Body of pancreas (tissue), 4 donors: ENCODE measurements at regions not wholly inside any gene's neighbourhood (a gene's known extent, or its start where the extent isn't known, plus 50 kb on each side); places are given as distances from the start of the nearest gene placed in this dataset.

ENCODE experiments used
- ATAC-seq: fragments of 150-250 bp; one replicate; pipeline ENCODE4 v1.9.1; 2016
- DNase-seq, 4 donors: peaks; one replicate each; pipeline ENCODE4 v3.0.0-alpha.2; 2019
- H3K27ac ChIP-seq, 4 donors: fragments of 200-600 bp; sonication (generic); 1 replicate in 3 of 4; 2 replicates in 1 of 4; pipeline versions ENCODE4 v1.5.1 to v1.6.1; 2016 to 2019; ENCODE audit warnings: mild to moderate bottlenecking in 1 of 4, mixed read lengths in 1 of 4, moderate library complexity in 1 of 4
- H3K27me3 ChIP-seq, 2 donors: fragments of 200-600 bp; sonication (generic); one replicate each; pipeline ENCODE4 v1.6.0; 2016; ENCODE audit warnings: mild to moderate bottlenecking in 1 of 2
- H3K36me3 ChIP-seq, 2 donors: fragments of 200-600 bp; sonication (generic); replicated peaks in 1 of 2; 2 replicates each; pipeline ENCODE4 v1.5.1; 2016; ENCODE audit warnings: low read depth in 2 of 2; ENCODE audit not compliant: insufficient read depth in 1 of 2
- H3K4me1 ChIP-seq: fragments of 200-600 bp; sonication (generic); one replicate; pipeline ENCODE4 v1.6.0; 2016
- H3K4me3 ChIP-seq, 2 donors: fragments of 200-600 bp; sonication (generic); 1 replicate in 1 of 2; 2 replicates in 1 of 2; pipeline ENCODE4 v1.5.1; 2016 to 2019
- H3K9me3 ChIP-seq, 3 donors: fragments of 200-600 bp; sonication (generic); 1 replicate in 2 of 3; 2 replicates in 1 of 3; pipeline ENCODE4 v1.5.1; 2016
- POLR2A ChIP-seq, 3 donors: fragments of 450-650 bp; IDR thresholded peaks; one replicate each; pipeline ENCODE4 v1.6.1; 2016; ENCODE audit warnings: antibody characterized with exemption in 3 of 3, mild to moderate bottlenecking in 2 of 3
- WGBS, 2 donors: methylation state at CpG; one replicate each; pipeline ENCODE4 v1.1.5; 2017; 5-methylcytosine and 5-hydroxymethylcytosine counted together
- intact Hi-C: fragments of 100-400 bp; cut with DNase I; formaldehyde crosslinking; loops from one replicate; pipeline ENCODE4 v1.15.1; 2023
- TF ChIP-seq, protein P1 (sequence below), 7 experiments: fragments of 450-650 bp in 4 of 7; fragments of 200-600 bp in 3 of 7; sonication (generic) in 3 of 7; IDR thresholded peaks; one replicate each; pipeline ENCODE4 v1.5.1; 2016 to 2019; ENCODE audit warnings: antibody characterized with exemption in 7 of 7

GRCh38 chr1:90840352-90840751, 123.2 kb upstream of the BARHL2 start:
- no peaks in the 10 kb centered on the region for H3K27me3 ChIP-seq

GRCh38 chr1:90839323-90839722, 122.2 kb upstream of the BARHL2 start:
- ATAC-seq (no peak), DNase-seq (no peak)
- Histone ChIP-seq H3K27ac (no peak overlapping the region), H3K36me3 (no peaks in the 10 kb centered on the region), H3K4me1 (peaks cover 13% of the 10 kb centered on the region), H3K9me3 (no peaks in the 10 kb centered on the region), H3K4me3 (no peak overlapping the region), H3K27me3 (no peaks in the 10 kb centered on the region)
- TF ChIP-seq POLR2A (IDR thresholded peaks at IDR 0.05): no peak
- TF ChIP-seq, protein P1, sequence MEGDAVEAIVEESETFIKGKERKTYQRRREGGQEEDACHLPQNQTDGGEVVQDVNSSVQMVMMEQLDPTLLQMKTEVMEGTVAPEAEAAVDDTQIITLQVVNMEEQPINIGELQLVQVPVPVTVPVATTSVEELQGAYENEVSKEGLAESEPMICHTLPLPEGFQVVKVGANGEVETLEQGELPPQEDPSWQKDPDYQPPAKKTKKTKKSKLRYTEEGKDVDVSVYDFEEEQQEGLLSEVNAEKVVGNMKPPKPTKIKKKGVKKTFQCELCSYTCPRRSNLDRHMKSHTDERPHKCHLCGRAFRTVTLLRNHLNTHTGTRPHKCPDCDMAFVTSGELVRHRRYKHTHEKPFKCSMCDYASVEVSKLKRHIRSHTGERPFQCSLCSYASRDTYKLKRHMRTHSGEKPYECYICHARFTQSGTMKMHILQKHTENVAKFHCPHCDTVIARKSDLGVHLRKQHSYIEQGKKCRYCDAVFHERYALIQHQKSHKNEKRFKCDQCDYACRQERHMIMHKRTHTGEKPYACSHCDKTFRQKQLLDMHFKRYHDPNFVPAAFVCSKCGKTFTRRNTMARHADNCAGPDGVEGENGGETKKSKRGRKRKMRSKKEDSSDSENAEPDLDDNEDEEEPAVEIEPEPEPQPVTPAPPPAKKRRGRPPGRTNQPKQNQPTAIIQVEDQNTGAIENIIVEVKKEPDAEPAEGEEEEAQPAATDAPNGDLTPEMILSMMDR (IDR thresholded peaks at IDR 0.05): no peak
- 47 to 76% methylated on average over 5 of the region's 5 CpGs for WGBS, 2 donors
- intact Hi-C loops: no loop called here

More at GRCh38 chr1:90840352-90840751, 123.2 kb upstream of the BARHL2 start:
- Histone ChIP-seq H3K9me3 (no peaks in the 10 kb centered on the region), H3K4me1 (peaks cover 8% of the 10 kb centered on the region), H3K4me3 (no peak overlapping the region), H3K36me3 (no peaks in the 10 kb centered on the region), H3K27ac (no peak overlapping the region)
- intact Hi-C loops: no loop called here
- WGBS, 2 donors: 40 to 52% methylated on average over 7 of the region's 7 CpGs
- DNase-seq: no peak
- no peak for ATAC-seq
- TF ChIP-seq, protein P1 (IDR thresholded peaks at IDR 0.05): no peak
- TF ChIP-seq POLR2A (IDR thresholded peaks at IDR 0.05): no peak

DNA sequence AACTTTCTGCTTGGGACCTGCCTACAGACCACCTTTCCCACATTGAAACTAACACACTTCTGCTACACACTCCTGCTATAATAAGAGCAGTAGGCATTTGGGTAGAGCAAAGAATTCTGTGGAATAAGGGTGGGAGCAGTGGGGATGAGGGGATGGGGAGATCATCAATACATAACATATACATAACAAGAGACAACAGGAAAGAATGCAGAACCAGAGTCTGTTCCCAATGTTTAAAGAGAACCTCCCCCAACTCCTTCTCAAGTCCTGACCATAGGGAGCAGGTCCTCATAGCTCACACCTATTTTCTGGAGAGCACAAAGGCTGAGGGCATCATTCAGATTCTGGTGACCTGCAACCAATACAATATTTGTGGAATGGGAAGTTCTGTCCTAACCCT, 121.6 kb upstream of the BARHL2 start:
- no peak for TF ChIP-seq POLR2A (IDR thresholded peaks at IDR 0.05)
- TF ChIP-seq, protein P1 (IDR thresholded peaks at IDR 0.05): no peak
- Histone ChIP-seq H3K4me3 (no peak overlapping the region), H3K36me3 (no peaks in the 10 kb centered on the region), H3K9me3 (no peaks in the 10 kb centered on the region), H3K27ac (no peak overlapping the region), H3K27me3 (no peaks in the 10 kb centered on the region), H3K4me1 (peaks cover 13% of the 10 kb centered on the region)
- DNase-seq (no peak), ATAC-seq (no peak)
- intact Hi-C loops: no loop called here

GRCh38 chr1:90837420-90837819, 120.3 kb upstream of the BARHL2 start:
- peaks cover 13% of the 10 kb centered on the region for H3K4me1 ChIP-seq
- no peak for DNase-seq
- WGBS, 2 donors: 60 to 69% methylated on average over 7 of the region's 7 CpGs
- no peak for ATAC-seq
- H3K27me3 ChIP-seq: no peaks in the 10 kb centered on the region
- no peak overlapping the region for H3K27ac ChIP-seq
- no peaks in the 10 kb centered on the region for H3K36me3 ChIP-seq
- intact Hi-C loops: no loop called here
- no peak for TF ChIP-seq POLR2A (IDR thresholded peaks at IDR 0.05)
- TF ChIP-seq, protein P1 (IDR thresholded peaks at IDR 0.05): no peak
- no peak overlapping the region for H3K4me3 ChIP-seq
- H3K9me3 ChIP-seq: no peaks in the 10 kb centered on the region

DNA sequence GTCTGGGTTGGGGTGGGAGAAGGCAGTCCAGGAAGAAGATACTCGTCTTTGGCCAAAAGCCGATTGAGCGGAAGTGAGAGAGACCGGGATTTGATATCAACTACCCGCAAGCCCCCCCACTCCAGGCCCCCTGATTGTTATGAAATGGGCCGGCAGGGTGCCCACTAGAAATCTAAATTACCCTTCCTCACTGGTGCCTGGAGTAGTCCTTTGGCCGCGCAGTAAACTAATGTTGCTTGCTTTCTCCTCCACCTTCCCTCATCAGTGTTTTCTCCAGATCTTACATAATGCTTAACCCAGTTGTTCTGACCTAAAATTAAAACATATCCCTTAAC, 119.2 kb upstream of the BARHL2 start:
- Histone ChIP-seq H3K36me3 (no peaks in the 10 kb centered on the region), H3K4me3 (no peak overlapping the region), H3K9me3 (no peaks in the 10 kb centered on the region), H3K27me3 (no peaks in the 10 kb centered on the region), H3K27ac (no peak overlapping the region), H3K4me1 (peaks cover 13% of the 10 kb centered on the region)
- intact Hi-C loops: no loop called here
- DNase-seq (no peak), ATAC-seq (no peak)
- no peak for TF ChIP-seq POLR2A (IDR thresholded peaks at IDR 0.05)
- TF ChIP-seq, protein P1 (IDR thresholded peaks at IDR 0.05): no peak
- 23 to 37% methylated on average over 8 of the region's 8 CpGs for WGBS, 2 donors
